GM12878 (cell line): ENCODE measurements at regions not wholly inside any gene's neighbourhood (a gene's known extent, or its start where the extent isn't known, plus 50 kb on each side); places are given as distances from the start of the nearest gene placed in this dataset.

ENCODE experiments used
- ATAC-seq: fragments of 200-7000 bp; cut with Tn5 transposase; 3 replicates; pipeline ENCODE4 v1.9.1; 2020; ENCODE audit warnings: mild to moderate bottlenecking, moderate library complexity
- BruUV-seq: library from RNA; stranded (reverse); fragments of 400-500 nt; replicated peaks from 2 replicates; lab custom pipeline; 2021; lab: Mats Ljungman, UMichigan
- CTCF ChIA-PET: fragments of 300-600 bp; sonication (Branson Sonifier 250); formaldehyde crosslinking; extraction: SDS; loops from one replicate; lab custom pipeline; 2021; ENCODE audit warnings: inconsistent platforms; lab: Yijun Ruan, JAX
- POLR2A ChIA-PET: fragments of 350-600 bp; formaldehyde crosslinking; extraction: SDS; loops from one replicate; lab custom pipeline; 2021; ENCODE audit warnings: inconsistent platforms; lab: Charles Lee
- RAD21 ChIA-PET: fragments of 300-600 bp; sonication (Branson Sonifier 250); formaldehyde crosslinking; loops from one replicate; lab custom pipeline; 2023; ENCODE audit warnings: antibody characterized with exemption; ENCODE audit not compliant: unreplicated experiment; lab: Charles Lee
- SMC1A ChIA-PET: fragments of 300-600 bp; sonication (Branson Sonifier 250); formaldehyde crosslinking; loops from one replicate; lab custom pipeline; 2023; ENCODE audit not compliant: unreplicated experiment, uncharacterized antibody; lab: Charles Lee
- DNase-seq: peaks from one replicate; pipeline ENCODE4 v3.0.0-alpha.2; 2011; ENCODE audit warnings: low read depth, low spot score
- FAIRE-seq: peaks from 3 replicates; lab custom pipeline; 2011; peaks lifted over from hg19 to GRCh38; lab: Jason Lieb, UNC
- H2AFZ ChIP-seq: 2 replicates; pipeline ENCODE4 v1.6.0; 2011; ENCODE audit warnings: low read depth, low read length, control low read depth; ENCODE audit not compliant: control insufficient read depth
- H3K27ac ChIP-seq: 2 replicates; pipeline ENCODE4 v1.5.1; 2011; ENCODE audit warnings: control low read depth; ENCODE audit not compliant: control insufficient read depth, insufficient read depth
- H3K27me3 ChIP-seq, 2 experiments: replicated peaks in 1 of 2; 2 replicates each; pipeline versions ENCODE4 v1.6.0 to v1.6.1; 2011; ENCODE audit warnings: low read length in 1 of 2; ENCODE audit not compliant: control insufficient read depth in 2 of 2, insufficient read depth in 2 of 2
- H3K36me3 ChIP-seq, 2 experiments: 2 replicates each; pipeline ENCODE4 v1.5.1; 2011; ENCODE audit warnings: low read length in 1 of 2; ENCODE audit not compliant: control insufficient read depth in 2 of 2, insufficient read depth in 2 of 2
- H3K4me1 ChIP-seq: 2 replicates; pipeline ENCODE4 v1.6.1; 2011; ENCODE audit warnings: mild to moderate bottlenecking, low read length, moderate library complexity, mixed read lengths; ENCODE audit not compliant: control insufficient read depth, insufficient read depth
- H3K4me2 ChIP-seq: 2 replicates; pipeline ENCODE4 v1.6.0; 2011; ENCODE audit warnings: control low read depth; ENCODE audit not compliant: control insufficient read depth, insufficient read depth
- H3K4me3 ChIP-seq: fragments of 200-600 bp; sonication (generic); 2 replicates; pipeline ENCODE4 v1.5.1; 2016
- H3K79me2 ChIP-seq: 2 replicates; pipeline ENCODE4 v1.6.0; 2011; ENCODE audit warnings: low read length; ENCODE audit not compliant: control insufficient read depth, insufficient read depth
- H3K9ac ChIP-seq: 2 replicates; pipeline ENCODE4 v1.8.0; 2011; ENCODE audit warnings: low read length, control low read depth, mixed read lengths; ENCODE audit not compliant: control insufficient read depth, insufficient read depth
- H3K9me3 ChIP-seq: replicated peaks from 3 replicates; pipeline ENCODE4 v1.5.1; 2011; ENCODE audit warnings: mild to moderate bottlenecking, low read length; ENCODE audit not compliant: control insufficient read depth, insufficient read depth
- H4K20me1 ChIP-seq: 2 replicates; pipeline ENCODE4 v1.6.0; 2011; ENCODE audit not compliant: control insufficient read depth, insufficient read depth
- BRCA1 ChIP-seq: IDR thresholded peaks from 2 replicates; pipeline ENCODE4 v1.6.1; 2011; ENCODE audit warnings: low read depth, low read length, improper control_type of control experiment
- ESRRA ChIP-seq: IDR thresholded peaks from 2 replicates; pipeline ENCODE4 v1.6.1; 2012; ENCODE audit warnings: mild to moderate bottlenecking, low read length, improper control_type of control experiment
- IRF5 ChIP-seq: fragments of 450-650 bp; IDR thresholded peaks from 2 replicates; pipeline ENCODE4 v1.6.1; 2017; ENCODE audit warnings: borderline replicate concordance
- NFIC ChIP-seq: IDR thresholded peaks from 2 replicates; pipeline ENCODE4 v1.6.1; 2012; ENCODE audit warnings: low read depth, mild to moderate bottlenecking, inconsistent platforms, low read length, moderate library complexity
- SREBF2 ChIP-seq: IDR thresholded peaks from 2 replicates; pipeline ENCODE4 v1.6.1; 2012; ENCODE audit warnings: mild to moderate bottlenecking, low read length
- WGBS: methylation state at CpG from one replicate; pipeline ENCODE4 v1.1.6; 2016; ENCODE audit warnings: low lambda C conversion rate; ENCODE audit not compliant: insufficient replicate concordance, insufficient coverage; ENCODE audit errors: missing lambda C conversion rate; 5-methylcytosine and 5-hydroxymethylcytosine counted together
- in situ Hi-C: fragments of 300-500 bp; cut with MboI; formaldehyde crosslinking; loops from 9 replicates; pipeline ENCODE4 v1.14.3; 2018; ENCODE audit warnings: mixed read lengths
- intact Hi-C: fragments of 100-400 bp; cut with micrococcal nuclease; formaldehyde crosslinking; loops from one replicate; pipeline ENCODE4 v1.14.2; 2022; ENCODE audit not compliant: unreplicated experiment
- TF ChIP-seq, protein P1 (sequence below), 3 experiments: IDR thresholded peaks in 2 of 3; conservative IDR thresholded peaks in 1 of 3; 2 replicates each; pipeline ENCODE4 v1.5.1; 2011; ENCODE audit warnings: low read depth in 3 of 3, low read length in 3 of 3, mild to moderate bottlenecking in 3 of 3, control low read depth in 2 of 3, moderate library complexity in 2 of 3, inconsistent platforms in 1 of 3, mixed read lengths in 1 of 3; ENCODE audit not compliant: control insufficient read depth in 2 of 3, insufficient read depth in 1 of 3; ENCODE audit errors: extremely low read depth in 1 of 3
- TF ChIP-seq, protein P2 (sequence below): IDR thresholded peaks from 2 replicates; pipeline ENCODE4 v1.6.1; 2012; ENCODE audit warnings: low read depth, low read length, improper control_type of control experiment

- ChIA-PET RAD21 (interaction anchor here (1.5 to 2.8 kb wide), 3 partner anchors 176 to 511 kb away, joined by 4 to 20 read pairs (median 12); no protein-coding TSS in a partner anchor), CTCF (interaction anchor here (3.5 kb wide), 2 partner anchors 424 to 512 kb away, joined by 33 to 42 read pairs; no protein-coding TSS in a partner anchor), SMC1A (interaction anchor here (1.5 to 2.2 kb wide), 3 partner anchors 158 to 534 kb away, joined by 3 to 10 read pairs (median 7); no protein-coding TSS in a partner anchor), POLR2A (no interaction called here)
- no peak for FAIRE-seq
- no peak overlapping the region for H3K9ac ChIP-seq
- H4K20me1 ChIP-seq = no peaks in the 10 kb centered on the region
- WGBS = 89% methylated on average over 16 of the region's 16 CpGs
- H3K4me3 ChIP-seq = no peak overlapping the region
- H3K27ac ChIP-seq = no peak overlapping the region
- H3K9me3 ChIP-seq = peaks cover under 1% of the 10 kb centered on the region; the same call in 2 of the 3 replicates
- no TSS peak for BruUV-seq
- H3K36me3 ChIP-seq = no peaks in the 10 kb centered on the region; a peak in 1 of 4 replicates
- no peaks in the 10 kb centered on the region for H3K27me3 ChIP-seq
- H2AFZ ChIP-seq = no peak overlapping the region
- H3K79me2 ChIP-seq = no peaks in the 10 kb centered on the region
- no peak for DNase-seq
- intact Hi-C loops (no loop called here), in situ Hi-C loops (no loop called here)
- no peak overlapping the region for H3K4me2 ChIP-seq
- ATAC-seq = no peak
- peaks cover 68% of the 10 kb centered on the region for H3K4me1 ChIP-seq
- TF ChIP-seq NFIC (no peak), ESRRA (no peak), IRF5 (no peak), SREBF2 (no peak), BRCA1 (no peak)
- TF ChIP-seq, protein P1, sequence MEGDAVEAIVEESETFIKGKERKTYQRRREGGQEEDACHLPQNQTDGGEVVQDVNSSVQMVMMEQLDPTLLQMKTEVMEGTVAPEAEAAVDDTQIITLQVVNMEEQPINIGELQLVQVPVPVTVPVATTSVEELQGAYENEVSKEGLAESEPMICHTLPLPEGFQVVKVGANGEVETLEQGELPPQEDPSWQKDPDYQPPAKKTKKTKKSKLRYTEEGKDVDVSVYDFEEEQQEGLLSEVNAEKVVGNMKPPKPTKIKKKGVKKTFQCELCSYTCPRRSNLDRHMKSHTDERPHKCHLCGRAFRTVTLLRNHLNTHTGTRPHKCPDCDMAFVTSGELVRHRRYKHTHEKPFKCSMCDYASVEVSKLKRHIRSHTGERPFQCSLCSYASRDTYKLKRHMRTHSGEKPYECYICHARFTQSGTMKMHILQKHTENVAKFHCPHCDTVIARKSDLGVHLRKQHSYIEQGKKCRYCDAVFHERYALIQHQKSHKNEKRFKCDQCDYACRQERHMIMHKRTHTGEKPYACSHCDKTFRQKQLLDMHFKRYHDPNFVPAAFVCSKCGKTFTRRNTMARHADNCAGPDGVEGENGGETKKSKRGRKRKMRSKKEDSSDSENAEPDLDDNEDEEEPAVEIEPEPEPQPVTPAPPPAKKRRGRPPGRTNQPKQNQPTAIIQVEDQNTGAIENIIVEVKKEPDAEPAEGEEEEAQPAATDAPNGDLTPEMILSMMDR (IDR thresholded peaks at IDR 0.05 in 2 of 3, conservative IDR thresholded peaks at IDR 0.05 in 1 of 3; ENCODE audit: control insufficient read depth in 2 of 3, extremely low read depth in 1 of 3, insufficient read depth in 1 of 3, low read depth in 3 of 3, low read length in 3 of 3) = no peak
- TF ChIP-seq, protein P2, sequence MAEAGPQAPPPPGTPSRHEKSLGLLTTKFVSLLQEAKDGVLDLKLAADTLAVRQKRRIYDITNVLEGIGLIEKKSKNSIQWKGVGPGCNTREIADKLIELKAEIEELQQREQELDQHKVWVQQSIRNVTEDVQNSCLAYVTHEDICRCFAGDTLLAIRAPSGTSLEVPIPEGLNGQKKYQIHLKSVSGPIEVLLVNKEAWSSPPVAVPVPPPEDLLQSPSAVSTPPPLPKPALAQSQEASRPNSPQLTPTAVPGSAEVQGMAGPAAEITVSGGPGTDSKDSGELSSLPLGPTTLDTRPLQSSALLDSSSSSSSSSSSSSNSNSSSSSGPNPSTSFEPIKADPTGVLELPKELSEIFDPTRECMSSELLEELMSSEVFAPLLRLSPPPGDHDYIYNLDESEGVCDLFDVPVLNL = no peak
Observed at GRCh38 chr10:123556736-123557135, 109.4 kb upstream of the GPR26 start.
